ENCODE measurements at regions not wholly inside any gene's neighbourhood (a gene's known extent, or its start where the extent isn't known, plus 50 kb on each side); places are given as distances from the start of the nearest gene placed in this dataset.

DNA sequence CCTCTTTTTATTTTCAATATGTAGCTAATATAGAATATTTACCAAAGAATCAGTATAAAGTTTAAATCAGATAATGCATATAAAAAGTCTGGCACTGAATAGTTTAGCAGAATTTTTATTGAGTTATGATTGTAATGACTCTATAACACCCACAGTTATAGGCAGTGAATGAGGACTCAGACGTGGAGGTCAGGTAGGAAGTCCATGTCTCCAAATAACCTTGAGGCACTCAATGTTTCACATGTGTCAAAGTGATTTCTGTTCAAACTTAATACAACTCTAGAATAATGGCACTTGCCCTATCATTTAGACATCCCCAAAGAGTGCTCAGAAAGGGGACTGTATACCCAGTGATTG is 332.1 kb downstream of the BMPER start:
- TF ChIP-seq, protein P1, sequence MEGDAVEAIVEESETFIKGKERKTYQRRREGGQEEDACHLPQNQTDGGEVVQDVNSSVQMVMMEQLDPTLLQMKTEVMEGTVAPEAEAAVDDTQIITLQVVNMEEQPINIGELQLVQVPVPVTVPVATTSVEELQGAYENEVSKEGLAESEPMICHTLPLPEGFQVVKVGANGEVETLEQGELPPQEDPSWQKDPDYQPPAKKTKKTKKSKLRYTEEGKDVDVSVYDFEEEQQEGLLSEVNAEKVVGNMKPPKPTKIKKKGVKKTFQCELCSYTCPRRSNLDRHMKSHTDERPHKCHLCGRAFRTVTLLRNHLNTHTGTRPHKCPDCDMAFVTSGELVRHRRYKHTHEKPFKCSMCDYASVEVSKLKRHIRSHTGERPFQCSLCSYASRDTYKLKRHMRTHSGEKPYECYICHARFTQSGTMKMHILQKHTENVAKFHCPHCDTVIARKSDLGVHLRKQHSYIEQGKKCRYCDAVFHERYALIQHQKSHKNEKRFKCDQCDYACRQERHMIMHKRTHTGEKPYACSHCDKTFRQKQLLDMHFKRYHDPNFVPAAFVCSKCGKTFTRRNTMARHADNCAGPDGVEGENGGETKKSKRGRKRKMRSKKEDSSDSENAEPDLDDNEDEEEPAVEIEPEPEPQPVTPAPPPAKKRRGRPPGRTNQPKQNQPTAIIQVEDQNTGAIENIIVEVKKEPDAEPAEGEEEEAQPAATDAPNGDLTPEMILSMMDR (IDR thresholded peaks at IDR 0.05; ENCODE audit: insufficient read depth, low read depth, low read length), result no peak
- no peak for TF ChIP-seq EZH2 (IDR thresholded peaks at IDR 0.05; ENCODE audit: insufficient read depth, low read length)
